ENCODE measurements at regions not wholly inside any gene's neighbourhood (a gene's known extent, or its start where the extent isn't known, plus 50 kb on each side); places are given as distances from the start of the nearest gene placed in this dataset.

GRCh38 chr17:14405189-14405588, 104.3 kb downstream of the HS3ST3B1 start:
- H3K4me1 Mint-ChIP-seq (ENCODE audit: unreplicated experiment): no peaks in the 10 kb centered on the region
- no peak overlapping the region for H3K4me3 Mint-ChIP-seq (ENCODE audit: unreplicated experiment)
- H3K9me3 Mint-ChIP-seq (ENCODE audit: unreplicated experiment): peaks cover 4% of the 10 kb centered on the region
- H3K36me3 Mint-ChIP-seq (ENCODE audit: unreplicated experiment): peaks cover 4% of the 10 kb centered on the region
- H3K27ac Mint-ChIP-seq (ENCODE audit: unreplicated experiment): no peak overlapping the region
- no peak for TF ChIP-seq CTCF (IDR thresholded peaks at IDR 0.05)
- no peaks in the 10 kb centered on the region for H3K27me3 Mint-ChIP-seq (ENCODE audit: unreplicated experiment)
- DNase-seq (ENCODE audit: extremely low spot score, unreplicated experiment): no peak

Measured in osteocyte (in vitro differentiated cells).